Left ventricle myocardium inferior (tissue), 1 donor: ENCODE measurements at regions not wholly inside any gene's neighbourhood (a gene's known extent, or its start where the extent isn't known, plus 50 kb on each side); places are given as distances from the start of the nearest gene placed in this dataset.

Experiments used
- DNase-seq: peaks from one replicate; pipeline ENCODE4 v3.0.0-alpha.2; 2020
- H3K27ac ChIP-seq: fragments of 200-600 bp; replicated peaks from 2 replicates; pipeline ENCODE4 v1.8.0; 2021
- H3K27me3 ChIP-seq: fragments of 200-600 bp; 2 replicates; pipeline ENCODE4 v1.8.0; 2021; ENCODE audit warnings: low read depth
- H3K36me3 ChIP-seq: fragments of 200-600 bp; 2 replicates; pipeline ENCODE4 v1.8.0; 2021
- H3K4me1 ChIP-seq: fragments of 200-600 bp; 2 replicates; pipeline ENCODE4 v1.8.0; 2021
- H3K4me3 ChIP-seq: fragments of 200-600 bp; 2 replicates; pipeline ENCODE4 v1.8.0; 2021; ENCODE audit warnings: mild to moderate bottlenecking, moderate library complexity
- H3K9me3 ChIP-seq: fragments of 200-600 bp; replicated peaks from 2 replicates; pipeline ENCODE4 v1.8.0; 2021
- intact Hi-C: fragments of 100-400 bp; cut with micrococcal nuclease; formaldehyde crosslinking; loops from one replicate; pipeline ENCODE4 v1.11.0; 2022
- TF ChIP-seq, protein P1 (sequence below): fragments of 200-600 bp; IDR thresholded peaks from 2 replicates; pipeline ENCODE4 v1.8.0; 2021; ENCODE audit warnings: antibody characterized with exemption, mild to moderate bottlenecking, borderline replicate concordance
- donor health status: DM: no; HTN: yes; CAD: no; lungs with severe emphysema.

GRCh38 chr14:85425507-85425906 lies 104.4 kb upstream of the FLRT2 start:
- no peak overlapping the region for H3K27ac ChIP-seq
- DNase-seq: no peak
- no peaks in the 10 kb centered on the region for H3K9me3 ChIP-seq
- intact Hi-C loops: no loop called here
- TF ChIP-seq, protein P1, sequence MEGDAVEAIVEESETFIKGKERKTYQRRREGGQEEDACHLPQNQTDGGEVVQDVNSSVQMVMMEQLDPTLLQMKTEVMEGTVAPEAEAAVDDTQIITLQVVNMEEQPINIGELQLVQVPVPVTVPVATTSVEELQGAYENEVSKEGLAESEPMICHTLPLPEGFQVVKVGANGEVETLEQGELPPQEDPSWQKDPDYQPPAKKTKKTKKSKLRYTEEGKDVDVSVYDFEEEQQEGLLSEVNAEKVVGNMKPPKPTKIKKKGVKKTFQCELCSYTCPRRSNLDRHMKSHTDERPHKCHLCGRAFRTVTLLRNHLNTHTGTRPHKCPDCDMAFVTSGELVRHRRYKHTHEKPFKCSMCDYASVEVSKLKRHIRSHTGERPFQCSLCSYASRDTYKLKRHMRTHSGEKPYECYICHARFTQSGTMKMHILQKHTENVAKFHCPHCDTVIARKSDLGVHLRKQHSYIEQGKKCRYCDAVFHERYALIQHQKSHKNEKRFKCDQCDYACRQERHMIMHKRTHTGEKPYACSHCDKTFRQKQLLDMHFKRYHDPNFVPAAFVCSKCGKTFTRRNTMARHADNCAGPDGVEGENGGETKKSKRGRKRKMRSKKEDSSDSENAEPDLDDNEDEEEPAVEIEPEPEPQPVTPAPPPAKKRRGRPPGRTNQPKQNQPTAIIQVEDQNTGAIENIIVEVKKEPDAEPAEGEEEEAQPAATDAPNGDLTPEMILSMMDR: no peak
- H3K27me3 ChIP-seq: no peaks in the 10 kb centered on the region
- H3K4me1 ChIP-seq: no peaks in the 10 kb centered on the region
- no peaks in the 10 kb centered on the region for H3K36me3 ChIP-seq
- no peak overlapping the region for H3K4me3 ChIP-seq

DNA sequence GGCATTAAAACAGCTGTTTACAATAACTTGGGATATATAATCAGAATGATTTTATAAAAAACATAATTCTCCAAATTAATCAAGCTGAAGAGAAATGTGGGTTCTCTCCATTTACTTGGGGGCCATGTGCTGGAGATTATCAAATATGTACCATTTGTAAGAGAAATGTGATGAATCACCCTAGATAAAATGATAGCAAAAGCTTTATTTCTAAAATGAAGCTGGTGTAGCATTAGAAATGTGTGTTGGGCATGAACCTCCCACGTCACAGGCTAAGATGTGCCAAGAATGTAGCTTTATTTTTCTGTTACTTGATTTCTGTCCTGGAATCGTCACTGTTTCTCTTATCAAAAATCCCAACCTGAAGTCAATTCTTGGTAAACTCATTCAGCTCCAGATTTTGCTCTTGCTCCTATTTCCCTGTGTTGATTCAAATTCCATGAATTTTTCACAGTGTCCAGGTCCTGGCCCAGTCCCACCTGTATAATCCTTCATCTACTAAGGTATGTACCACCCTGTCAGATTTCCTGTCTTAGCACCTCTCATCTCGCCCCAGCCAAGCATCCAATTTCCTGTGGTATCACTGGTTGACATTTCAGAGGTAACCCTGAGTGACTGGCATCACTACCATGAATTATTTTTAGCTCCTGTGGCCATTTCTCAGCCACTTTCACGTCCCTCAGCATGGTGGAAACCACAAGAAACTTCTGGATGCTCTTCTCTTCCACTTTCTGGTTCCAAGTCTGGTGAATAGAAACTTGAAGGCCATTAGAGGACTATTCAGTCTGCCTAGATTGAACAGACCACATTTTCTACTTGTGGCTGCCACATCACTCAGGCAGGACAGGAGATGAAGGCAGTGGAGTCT lies 103.6 kb upstream of the FLRT2 start:
- Histone ChIP-seq H3K9me3 (no peaks in the 10 kb centered on the region), H3K27ac (no peak overlapping the region), H3K36me3 (no peaks in the 10 kb centered on the region), H3K4me3 (no peak overlapping the region), H3K4me1 (no peaks in the 10 kb centered on the region), H3K27me3 (no peaks in the 10 kb centered on the region)
- TF ChIP-seq, protein P1: no peak
- intact Hi-C loops: no loop called here
- no peak for DNase-seq

- intact Hi-C loops: no loop called here
- TF ChIP-seq, protein P1: no peak
- no peaks in the 10 kb centered on the region for H3K27me3 ChIP-seq
These were observed 101.0 kb upstream of the FLRT2 start for GRCh38 chr14:85428926-85429325.

DNA sequence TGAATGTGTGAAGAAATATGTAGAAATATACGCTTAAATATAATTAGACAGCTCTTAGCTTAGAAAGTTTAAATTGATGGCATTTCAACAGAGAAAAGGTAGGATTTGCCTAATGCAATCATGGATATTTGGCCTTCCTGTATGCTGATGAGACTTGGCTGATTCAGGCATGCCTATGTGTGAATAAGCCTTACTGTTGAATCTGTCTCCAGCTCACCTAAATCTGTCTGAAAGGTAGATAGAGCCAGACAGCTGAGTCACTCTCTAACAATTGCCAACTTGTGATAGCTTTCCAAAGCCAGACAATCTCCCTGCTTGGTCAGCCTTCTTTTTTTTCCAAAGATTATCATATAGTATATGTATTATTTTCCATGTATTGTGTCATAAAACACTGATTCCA lies 92.8 kb upstream of the FLRT2 start:
- Histone ChIP-seq H3K9me3 (no peaks in the 10 kb centered on the region), H3K36me3 (no peaks in the 10 kb centered on the region), H3K27ac (no peak overlapping the region), H3K27me3 (no peaks in the 10 kb centered on the region), H3K4me1 (peaks cover 12% of the 10 kb centered on the region), H3K4me3 (no peak overlapping the region)
- TF ChIP-seq, protein P1: no peak
- no peak for DNase-seq
- intact Hi-C loops: no loop called here

More at GRCh38 chr14:85428926-85429325, 101.0 kb upstream of the FLRT2 start:
- Histone ChIP-seq H3K36me3 (no peaks in the 10 kb centered on the region), H3K4me3 (no peak overlapping the region), H3K4me1 (no peaks in the 10 kb centered on the region), H3K27ac (no peak overlapping the region), H3K9me3 (no peaks in the 10 kb centered on the region)
- DNase-seq: no peak

GRCh38 chr14:85438001-85438400 lies 91.9 kb upstream of the FLRT2 start:
- Histone ChIP-seq H3K9me3 (no peaks in the 10 kb centered on the region), H3K27me3 (no peaks in the 10 kb centered on the region), H3K4me1 (peaks cover 12% of the 10 kb centered on the region), H3K27ac (no peak overlapping the region), H3K36me3 (no peaks in the 10 kb centered on the region), H3K4me3 (no peak overlapping the region)
- TF ChIP-seq, protein P1: no peak
- intact Hi-C loops: no loop called here
- no peak for DNase-seq
